H1 (cell line): ENCODE measurements at regions not wholly inside any gene's neighbourhood (a gene's known extent, or its start where the extent isn't known, plus 50 kb on each side); places are given as distances from the start of the nearest gene placed in this dataset.

ENCODE experiments used
- CHD1 ChIP-seq: IDR thresholded peaks from 2 replicates; pipeline ENCODE4 v1.6.1; 2012; ENCODE audit warnings: low read depth, low read length, improper control_type of control experiment
- CREB1 ChIP-seq: IDR thresholded peaks from 2 replicates; pipeline ENCODE4 v1.6.1; 2012; ENCODE audit warnings: inconsistent platforms
- CTCF ChIP-seq, 3 experiments: IDR thresholded peaks; 1 replicate in 2 of 3; 2 replicates in 1 of 3; pipeline versions ENCODE4 v1.5.1 to v1.6.1; 2011; ENCODE audit warnings: low read length in 3 of 3, mild to moderate bottlenecking in 3 of 3, inconsistent platforms in 2 of 3, low read depth in 1 of 3, moderate library complexity in 1 of 3; ENCODE audit not compliant: insufficient read depth in 1 of 3; ENCODE audit errors: control extremely low read depth in 1 of 3
- GABPA ChIP-seq: IDR thresholded peaks from 2 replicates; pipeline ENCODE4 v1.6.1; 2011; ENCODE audit warnings: mild to moderate bottlenecking, low read length, moderate library complexity, borderline replicate concordance; ENCODE audit not compliant: insufficient read depth
- POLR2A ChIP-seq, 2 experiments: IDR thresholded peaks; 1 replicate in 1 of 2; 2 replicates in 1 of 2; pipeline ENCODE4 v1.6.1; 2011; ENCODE audit warnings: low read depth in 2 of 2, low read length in 2 of 2, mild to moderate bottlenecking in 2 of 2; ENCODE audit errors: control extremely low read depth in 1 of 2
- POLR2AphosphoS5 ChIP-seq: IDR thresholded peaks from 2 replicates; pipeline ENCODE4 v1.6.1; 2011; ENCODE audit warnings: low read depth, low read length
- POU5F1 ChIP-seq: IDR thresholded peaks from 2 replicates; pipeline ENCODE4 v1.6.1; 2011; ENCODE audit warnings: low read depth, mild to moderate bottlenecking, low read length, moderate library complexity
- RFX5 ChIP-seq: IDR thresholded peaks from 2 replicates; pipeline ENCODE4 v1.6.1; 2011; ENCODE audit warnings: low read depth, low read length, improper control_type of control experiment, borderline replicate concordance
- SIRT6 ChIP-seq: IDR thresholded peaks from one replicate; pipeline ENCODE4 v1.7.1; 2012; ENCODE audit warnings: low read length, inconsistent platforms
- SIX5 ChIP-seq: IDR thresholded peaks from 2 replicates; pipeline ENCODE4 v1.6.1; 2011; ENCODE audit warnings: mild to moderate bottlenecking, low read depth, low read length
- SP2 ChIP-seq: IDR thresholded peaks from 2 replicates; pipeline ENCODE4 v1.6.1; 2012; ENCODE audit warnings: mild to moderate bottlenecking, low read length, inconsistent platforms
- USF2 ChIP-seq: IDR thresholded peaks from 2 replicates; pipeline ENCODE4 v1.6.1; 2011; ENCODE audit warnings: low read length, improper control_type of control experiment

DNA sequence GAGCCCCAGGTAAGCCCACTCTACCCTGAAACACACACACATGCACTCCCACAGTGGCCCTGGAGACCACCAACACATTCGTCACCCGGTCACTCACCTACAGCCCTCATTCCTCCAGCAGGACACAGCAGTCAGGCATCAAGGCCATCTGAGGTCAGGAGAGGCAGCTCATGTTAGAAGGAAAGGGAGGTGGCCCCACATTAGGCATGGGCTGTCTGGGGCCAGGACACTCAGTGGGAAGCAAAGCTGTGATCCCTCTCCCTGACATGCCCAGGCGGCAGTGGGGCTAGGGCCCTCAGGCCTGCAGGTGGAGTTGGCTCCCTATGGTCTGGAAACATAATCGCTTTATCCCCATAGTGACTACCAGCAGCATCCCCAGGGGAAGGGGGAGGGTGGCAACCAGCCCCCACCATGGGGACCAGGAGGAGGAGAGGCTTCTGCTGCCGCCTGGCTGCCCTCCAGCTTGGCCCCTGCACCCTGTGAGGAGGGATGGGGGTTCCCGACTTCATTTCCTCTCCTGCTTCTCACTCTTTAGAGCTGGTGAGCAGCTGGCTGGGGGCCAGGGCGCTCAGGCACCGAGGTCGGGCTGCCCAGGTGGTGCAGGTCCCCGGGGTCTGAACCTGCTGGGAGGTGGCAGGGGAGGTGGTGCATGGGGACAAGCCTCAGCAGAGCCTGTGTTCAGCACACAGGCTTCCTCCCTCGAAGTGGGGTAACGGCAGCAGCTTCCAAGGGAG lies 76.6 kb upstream of the CST7 start:
- TF ChIP-seq CTCF (IDR thresholded peaks at IDR 0.05; ENCODE audit: control extremely low read depth in 1 of 3, insufficient read depth in 1 of 3, low read depth in 1 of 3, low read length in 3 of 3): no peak
- no peak for TF ChIP-seq SIX5
- TF ChIP-seq RFX5: no peak
- no peak for TF ChIP-seq POLR2AphosphoS5
- TF ChIP-seq GABPA: no peak
- no peak for TF ChIP-seq SP2
- TF ChIP-seq CHD1: no peak
- TF ChIP-seq CREB1: no peak
- no peak for TF ChIP-seq SIRT6
- TF ChIP-seq USF2: no peak
- TF ChIP-seq POLR2A (IDR thresholded peaks at IDR 0.05; ENCODE audit: control extremely low read depth in 1 of 2, low read depth in 2 of 2, low read length in 2 of 2): no peak
- TF ChIP-seq POU5F1: no peak
